Activated CD8-positive, alpha-beta T cell treated with anti-CD3 and anti-CD28 coated beads for 36 hours (primary cell): ENCODE measurements at regions not wholly inside any gene's neighbourhood (a gene's known extent, or its start where the extent isn't known, plus 50 kb on each side); places are given as distances from the start of the nearest gene placed in this dataset.

ENCODE experiments used
- ATAC-seq: fragments of 200-7000 bp; cut with Tn5 transposase; one replicate; pipeline ENCODE4 v1.10.0; 2021; ENCODE audit warnings: mild to moderate bottlenecking, moderate library complexity
- CTCF ChIA-PET: fragments of 350-600 bp; sonication (Branson Sonifier 250); formaldehyde crosslinking; loops from one replicate; lab custom pipeline; 2021; ENCODE audit warnings: antibody characterized with exemption; lab: Charles Lee
- POLR2A ChIA-PET: fragments of 350-600 bp; sonication (Branson Sonifier 250); formaldehyde crosslinking; loops from one replicate; lab custom pipeline; 2021; ENCODE audit warnings: antibody characterized with exemption; lab: Charles Lee
- DNase-seq: peaks from one replicate; pipeline ENCODE4 v3.0.0-alpha.2; 2020
- H3K27ac Mint-ChIP-seq: one replicate; pipeline ENCODE4 v1.8.0; 2021; ENCODE audit warnings: mild to moderate bottlenecking, mixed read lengths
- H3K27me3 Mint-ChIP-seq: one replicate; pipeline ENCODE4 v1.8.0; 2021; ENCODE audit warnings: mixed read lengths
- H3K36me3 Mint-ChIP-seq: one replicate; pipeline ENCODE4 v1.8.0; 2021; ENCODE audit warnings: low read depth, mixed read lengths
- H3K4me1 Mint-ChIP-seq: one replicate; pipeline ENCODE4 v1.8.0; 2021; ENCODE audit warnings: low read depth, mixed read lengths
- H3K4me3 Mint-ChIP-seq: one replicate; pipeline ENCODE4 v1.8.0; 2021; ENCODE audit warnings: mild to moderate bottlenecking, moderate library complexity, mixed read lengths
- H3K9me3 Mint-ChIP-seq: one replicate; pipeline ENCODE4 v1.8.0; 2021; ENCODE audit warnings: mixed read lengths
- intact Hi-C: fragments of 100-400 bp; cut with micrococcal nuclease; formaldehyde crosslinking; loops from one replicate; pipeline ENCODE4 v1.10.0; 2022
- TF ChIP-seq, protein P1 (sequence below): fragments of 200-600 bp; IDR thresholded peaks from one replicate; pipeline ENCODE4 v1.8.0; 2022; ENCODE audit warnings: antibody characterized with exemption, mild to moderate bottlenecking

DNA sequence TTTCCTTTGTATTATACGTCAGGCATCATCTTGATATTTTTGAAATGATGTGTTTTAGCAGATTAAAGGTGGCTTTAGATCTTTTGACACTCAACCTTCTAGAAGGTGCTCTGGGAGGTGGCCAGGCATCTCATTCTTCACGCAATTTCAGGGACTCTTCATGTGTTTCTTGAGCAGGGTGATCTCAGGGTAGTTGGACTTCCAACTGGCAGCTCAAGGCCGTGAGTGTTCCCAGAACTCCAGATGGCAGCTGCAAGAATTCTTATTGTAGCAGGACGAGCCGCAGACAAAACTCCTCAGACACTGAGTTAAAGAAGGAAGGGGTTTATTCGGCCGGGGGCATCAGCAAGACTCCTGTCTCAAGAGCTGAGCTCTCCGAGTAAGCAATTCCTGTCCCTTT is 82.5 kb upstream of the UBAC2 start:
- TF ChIP-seq, protein P1, sequence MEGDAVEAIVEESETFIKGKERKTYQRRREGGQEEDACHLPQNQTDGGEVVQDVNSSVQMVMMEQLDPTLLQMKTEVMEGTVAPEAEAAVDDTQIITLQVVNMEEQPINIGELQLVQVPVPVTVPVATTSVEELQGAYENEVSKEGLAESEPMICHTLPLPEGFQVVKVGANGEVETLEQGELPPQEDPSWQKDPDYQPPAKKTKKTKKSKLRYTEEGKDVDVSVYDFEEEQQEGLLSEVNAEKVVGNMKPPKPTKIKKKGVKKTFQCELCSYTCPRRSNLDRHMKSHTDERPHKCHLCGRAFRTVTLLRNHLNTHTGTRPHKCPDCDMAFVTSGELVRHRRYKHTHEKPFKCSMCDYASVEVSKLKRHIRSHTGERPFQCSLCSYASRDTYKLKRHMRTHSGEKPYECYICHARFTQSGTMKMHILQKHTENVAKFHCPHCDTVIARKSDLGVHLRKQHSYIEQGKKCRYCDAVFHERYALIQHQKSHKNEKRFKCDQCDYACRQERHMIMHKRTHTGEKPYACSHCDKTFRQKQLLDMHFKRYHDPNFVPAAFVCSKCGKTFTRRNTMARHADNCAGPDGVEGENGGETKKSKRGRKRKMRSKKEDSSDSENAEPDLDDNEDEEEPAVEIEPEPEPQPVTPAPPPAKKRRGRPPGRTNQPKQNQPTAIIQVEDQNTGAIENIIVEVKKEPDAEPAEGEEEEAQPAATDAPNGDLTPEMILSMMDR, result no peak
- intact Hi-C loops, result no loop called here
- ATAC-seq (no peak), DNase-seq (no peak)
- peaks cover 26% of the 10 kb centered on the region for H3K4me1 Mint-ChIP-seq
- peaks cover 5% of the 10 kb centered on the region for H3K36me3 Mint-ChIP-seq
- POLR2A ChIA-PET, result interaction anchor here (1.1 kb wide), 1 partner anchor 31 kb away, joined by 4 read pairs; no protein-coding TSS in a partner anchor
- H3K9me3 Mint-ChIP-seq, result peaks cover 5% of the 10 kb centered on the region
- CTCF ChIA-PET, result no interaction called here
- H3K27ac Mint-ChIP-seq, result no peak overlapping the region
- H3K4me3 Mint-ChIP-seq, result no peak overlapping the region
- H3K27me3 Mint-ChIP-seq, result peaks cover 2% of the 10 kb centered on the region

DNA sequence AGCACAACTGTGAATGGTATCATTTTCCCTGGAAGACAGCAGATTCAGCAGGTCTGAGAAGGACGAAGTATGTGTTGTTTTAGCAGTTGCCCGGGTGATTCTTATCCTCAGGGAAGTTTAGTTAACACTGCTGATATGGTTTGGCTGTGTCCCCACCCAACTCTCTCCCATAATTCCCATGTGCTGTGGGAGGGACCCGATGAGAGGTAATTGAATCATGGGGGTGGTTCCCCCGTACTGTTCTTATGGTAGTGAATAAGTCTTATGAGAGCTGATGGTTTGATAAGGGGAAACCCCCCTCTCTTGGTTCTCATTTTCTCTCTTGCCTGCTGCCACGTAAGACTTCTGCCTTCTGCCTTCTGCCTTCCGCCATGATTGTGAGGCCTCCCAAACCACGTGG is 81.0 kb upstream of the UBAC2 start:
- CTCF ChIA-PET, result interaction anchor here (1.1 kb wide), 1 partner anchor 146 kb away, joined by 3 read pairs; no protein-coding TSS in a partner anchor
- peak; percentile 81 for ATAC-seq
- TF ChIP-seq, protein P1, result no peak

DNA sequence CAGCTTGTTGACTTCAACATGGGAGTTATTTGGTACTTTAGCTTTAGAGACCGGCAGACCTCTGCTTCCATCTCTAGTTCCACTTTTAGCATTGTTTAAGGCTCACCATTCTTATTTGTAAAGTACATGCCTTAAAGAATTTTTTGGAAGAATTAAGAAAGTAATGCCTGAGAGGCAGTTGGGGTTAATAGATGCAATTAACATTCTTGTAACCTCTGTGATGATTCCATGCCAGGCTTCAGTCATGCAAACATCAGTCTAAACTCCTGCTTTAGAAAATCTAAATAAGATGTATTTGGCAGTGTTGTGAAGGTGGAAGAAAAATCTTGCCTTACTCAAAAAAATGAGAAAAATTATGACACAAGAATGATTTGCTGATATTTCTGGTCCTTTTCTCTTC is 79.9 kb upstream of the UBAC2 start:
- H3K27ac Mint-ChIP-seq, result peak overlapping the region; percentile 59
- POLR2A ChIA-PET, result no interaction called here

More for the DNA sequence above, 81.0 kb upstream of the UBAC2 start:
- POLR2A ChIA-PET, result interaction anchor here (0.6 to 1.2 kb wide), 2 partner anchors 14 to 437 kb away, joined by 3 to 4 read pairs; no protein-coding TSS in a partner anchor
- peaks cover 2% of the 10 kb centered on the region for H3K27me3 Mint-ChIP-seq
- peak; percentile 53 for DNase-seq
- H3K27ac Mint-ChIP-seq, result peak overlapping the region; percentile 59
- peaks cover 5% of the 10 kb centered on the region for H3K36me3 Mint-ChIP-seq
- H3K4me3 Mint-ChIP-seq, result no peak overlapping the region
- H3K4me1 Mint-ChIP-seq, result peaks cover 35% of the 10 kb centered on the region
- peaks cover 5% of the 10 kb centered on the region for H3K9me3 Mint-ChIP-seq
- intact Hi-C loops, result no loop called here

DNA sequence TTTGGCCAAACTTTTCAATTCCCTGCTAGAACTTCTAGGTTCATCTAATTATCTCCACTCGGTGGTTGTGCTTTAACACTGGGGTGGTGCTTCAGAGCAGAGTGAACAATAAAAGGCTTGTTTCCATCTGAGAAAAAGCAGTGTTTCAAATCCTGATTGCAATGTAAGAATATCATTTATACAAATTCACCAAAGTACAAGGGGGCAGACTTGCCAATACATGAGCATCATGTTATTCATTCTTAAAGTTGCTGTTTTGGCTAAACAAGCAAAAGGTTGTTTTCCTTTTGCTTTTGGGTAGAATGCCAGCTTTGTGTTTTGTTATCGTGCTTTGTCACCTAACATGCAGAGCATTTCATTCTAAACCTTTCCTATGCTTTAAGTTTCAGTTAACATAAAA is 78.5 kb upstream of the UBAC2 start:
- peaks cover 5% of the 10 kb centered on the region for H3K9me3 Mint-ChIP-seq
- TF ChIP-seq, protein P1, result no peak
- H3K27me3 Mint-ChIP-seq, result peaks cover 2% of the 10 kb centered on the region
- H3K4me1 Mint-ChIP-seq, result peaks cover 45% of the 10 kb centered on the region
- H3K36me3 Mint-ChIP-seq, result peaks cover 5% of the 10 kb centered on the region
- CTCF ChIA-PET, result interaction anchor here (1.0 to 1.2 kb wide), 2 partner anchors 19 to 136 kb away, joined by 3 read pairs; no protein-coding TSS in a partner anchor
- intact Hi-C loops, result no loop called here
- H3K4me3 Mint-ChIP-seq, result peak overlapping the region; percentile 16
- POLR2A ChIA-PET, result interaction anchor here (0.6 to 0.7 kb wide), 2 partner anchors 78 to 485 kb away, joined by 3 read pairs; no protein-coding TSS in a partner anchor
- no peak for ATAC-seq
- no peak overlapping the region for H3K27ac Mint-ChIP-seq
- DNase-seq, result no peak

More for the DNA sequence above, 79.9 kb upstream of the UBAC2 start:
- peaks cover 2% of the 10 kb centered on the region for H3K27me3 Mint-ChIP-seq
- H3K4me1 Mint-ChIP-seq, result peaks cover 45% of the 10 kb centered on the region
- H3K36me3 Mint-ChIP-seq, result peaks cover 5% of the 10 kb centered on the region
- H3K4me3 Mint-ChIP-seq, result peak overlapping the region; percentile 14
- CTCF ChIA-PET, result interaction anchor here (1.1 kb wide), 1 partner anchor 145 kb away, joined by 3 read pairs; no protein-coding TSS in a partner anchor
- DNase-seq (no peak), ATAC-seq (no peak)
- TF ChIP-seq, protein P1, result no peak
- H3K9me3 Mint-ChIP-seq, result peaks cover 5% of the 10 kb centered on the region
- intact Hi-C loops, result no loop called here
